Gastroesophageal sphincter (tissue), 4 donors: ENCODE measurements at regions not wholly inside any gene's neighbourhood (a gene's known extent, or its start where the extent isn't known, plus 50 kb on each side); places are given as distances from the start of the nearest gene placed in this dataset.

Experiments used
- ATAC-seq: fragments of 150-250 bp; one replicate; pipeline ENCODE4 v1.9.1; 2016; ENCODE audit warnings: mild to moderate bottlenecking, moderate library complexity
- H3K27ac ChIP-seq, 4 donors: fragments of 200-600 bp; sonication (generic) in 3 of 4; 1 replicate in 3 of 4; 2 replicates in 1 of 4; pipeline ENCODE4 v1.5.1; 2016 to 2019
- H3K27me3 ChIP-seq: fragments of 200-600 bp; sonication (generic); one replicate; pipeline ENCODE4 v1.5.1; 2019
- H3K36me3 ChIP-seq, 2 donors: fragments of 200-600 bp; sonication (generic); one replicate each; pipeline ENCODE4 v1.5.1; 2019; ENCODE audit warnings: control low read depth in 1 of 2
- H3K4me1 ChIP-seq, 3 donors: fragments of 200-600 bp; sonication (generic); 1 replicate in 2 of 3; 2 replicates in 1 of 3; pipeline ENCODE4 v1.5.1; 2016 to 2019; ENCODE audit warnings: control low read depth in 2 of 3
- H3K4me3 ChIP-seq, 2 donors: fragments of 200-600 bp; sonication (generic); one replicate each; pipeline ENCODE4 v1.5.1; 2019; ENCODE audit warnings: mild to moderate bottlenecking in 1 of 2, moderate library complexity in 1 of 2
- H3K9me3 ChIP-seq, 3 donors: fragments of 200-600 bp; sonication (generic); one replicate each; pipeline ENCODE4 v1.5.1; 2017 to 2019; ENCODE audit warnings: control low read depth in 2 of 3
- CTCF ChIP-seq, 4 experiments: fragments of 200-600 bp in 2 of 4; fragments of 450-650 bp in 2 of 4; sonication (generic) in 1 of 4; IDR thresholded peaks; one replicate each; pipeline ENCODE4 v1.5.1; 2017 to 2019; ENCODE audit warnings: antibody characterized with exemption in 4 of 4, mild to moderate bottlenecking in 2 of 4, moderate library complexity in 2 of 4
- EP300 ChIP-seq: sonication (generic); formaldehyde crosslinking; IDR thresholded peaks from one replicate; pipeline ENCODE4 v1.6.1; 2017; ENCODE audit warnings: antibody characterized with exemption, mild to moderate bottlenecking
- POLR2A ChIP-seq, 2 donors: fragments of 450-650 bp; IDR thresholded peaks; one replicate each; pipeline ENCODE4 v1.6.1; 2017; ENCODE audit warnings: antibody characterized with exemption in 2 of 2, mild to moderate bottlenecking in 2 of 2, moderate library complexity in 1 of 2
- POLR2AphosphoS5 ChIP-seq: sonication (generic); formaldehyde crosslinking; IDR thresholded peaks from one replicate; pipeline ENCODE4 v1.6.1; 2017; ENCODE audit warnings: antibody characterized with exemption
- WGBS, 2 donors: methylation state at CpG; one replicate each; pipeline ENCODE4 v1.1.5; 2018; ENCODE audit warnings: low coverage in 1 of 2; 5-methylcytosine and 5-hydroxymethylcytosine counted together

- H3K9me3 ChIP-seq: no peaks in the 10 kb centered on the region
- H3K4me3 ChIP-seq: no peak overlapping the region
- peaks cover 5% of the 10 kb centered on the region for H3K27me3 ChIP-seq
- ATAC-seq: no peak
- WGBS, 2 donors: 86% methylated on average over 3 of the region's 7 CpGs; no CpG with 5 or more reads in 1 of the 2 donors
- TF ChIP-seq POLR2AphosphoS5 (no peak), EP300 (no peak), POLR2A (IDR thresholded peaks at IDR 0.05) (no peak), CTCF (IDR thresholded peaks at IDR 0.05) (no peak)
- peaks cover 0 to 5% (median 0%) of the 10 kb centered on the region in 3 donors for H3K4me1 ChIP-seq
- H3K27ac ChIP-seq: no peak overlapping the region
- no peaks in the 10 kb centered on the region for H3K36me3 ChIP-seq
These were observed 75.7 kb upstream of the SYT6 start for GRCh38 chr1:114229368-114229767.

GRCh38 chr1:114227059-114227458, 73.4 kb upstream of the SYT6 start:
- no peak overlapping the region for H3K4me3 ChIP-seq
- no peaks in the 10 kb centered on the region for H3K9me3 ChIP-seq
- peaks cover 5% of the 10 kb centered on the region for H3K27me3 ChIP-seq
- H3K27ac ChIP-seq: no peak overlapping the region
- H3K4me1 ChIP-seq: peaks cover 0 to 10% (median 0%) of the 10 kb centered on the region in 3 donors
- ATAC-seq: no peak
- WGBS, 2 donors: 57 to 83% methylated on average over 2 of the region's 4 CpGs
- TF ChIP-seq POLR2AphosphoS5 (no peak), EP300 (no peak), POLR2A (IDR thresholded peaks at IDR 0.05) (no peak), CTCF (IDR thresholded peaks at IDR 0.05) (no peak)
- H3K36me3 ChIP-seq: no peaks in the 10 kb centered on the region

- Histone ChIP-seq H3K4me3 (no peak overlapping the region), H3K36me3 (no peaks in the 10 kb centered on the region), H3K9me3 (no peaks in the 10 kb centered on the region), H3K27ac (no peak overlapping the region), H3K4me1 (peaks cover 0 to 16% (median 3%) of the 10 kb centered on the region in 3 donors), H3K27me3 (peaks cover 1% of the 10 kb centered on the region)
- 53 to 83% methylated on average over 1 to 2 of the region's 7 CpGs for WGBS, 2 donors
- no peak for TF ChIP-seq POLR2AphosphoS5
- TF ChIP-seq CTCF (IDR thresholded peaks at IDR 0.05): no peak
- no peak for TF ChIP-seq POLR2A (IDR thresholded peaks at IDR 0.05)
- no peak for TF ChIP-seq EP300
- ATAC-seq: no peak
These were observed 70.7 kb upstream of the SYT6 start for GRCh38 chr1:114224196-114224907.

- Histone ChIP-seq H3K9me3 (no peaks in the 10 kb centered on the region), H3K4me3 (no peak overlapping the region), H3K27ac (no peak overlapping the region), H3K36me3 (no peaks in the 10 kb centered on the region), H3K27me3 (no peaks in the 10 kb centered on the region), H3K4me1 (peaks cover 0 to 27% (median 3%) of the 10 kb centered on the region in 3 donors)
- TF ChIP-seq POLR2AphosphoS5: no peak
- no peak for TF ChIP-seq POLR2A (IDR thresholded peaks at IDR 0.05)
- TF ChIP-seq EP300: no peak
- no peak for TF ChIP-seq CTCF (IDR thresholded peaks at IDR 0.05)
- ATAC-seq: no peak
- 76 to 89% methylated on average over 4 of the region's 4 CpGs for WGBS, 2 donors
These were observed 69.3 kb upstream of the SYT6 start for GRCh38 chr1:114222920-114223319.

- peak overlapping the region in 1 of 2 donors; percentile 21 for H3K4me3 ChIP-seq
- no peaks in the 10 kb centered on the region for H3K36me3 ChIP-seq
- H3K4me1 ChIP-seq: peaks cover 0 to 24% (median 3%) of the 10 kb centered on the region in 3 donors
- H3K9me3 ChIP-seq: no peaks in the 10 kb centered on the region
- no peak for ATAC-seq
- no peak for TF ChIP-seq POLR2A (IDR thresholded peaks at IDR 0.05)
- peak in 1 of 4 experiments; percentile 45 for TF ChIP-seq CTCF (IDR thresholded peaks at IDR 0.05)
- no peaks in the 10 kb centered on the region for H3K27me3 ChIP-seq
- 18 to 20% methylated on average over 3 to 7 of the region's 7 CpGs for WGBS, 2 donors
- peak overlapping the region in 2 of 4 donors; percentile 12 to 37 for H3K27ac ChIP-seq
These were observed 65.7 kb upstream of the SYT6 start for GRCh38 chr1:114219172-114219868.
